ENCODE measurements at regions not wholly inside any gene's neighbourhood (a gene's known extent, or its start where the extent isn't known, plus 50 kb on each side); places are given as distances from the start of the nearest gene placed in this dataset.

GRCh38 chr1:220386494-220387195 is 114.4 kb upstream of the RAB3GAP2 start:
- no peaks in the 10 kb centered on the region for H3K36me3 ChIP-seq (ENCODE audit: low read depth)
- no peaks in the 10 kb centered on the region for H3K27me3 ChIP-seq (ENCODE audit: insufficient read depth, low read depth)
- intact Hi-C loops (cut with micrococcal nuclease; ENCODE audit: unreplicated experiment): no loop called here
- BruUV-seq (replicated peaks): no TSS peak
- peaks cover 12% of the 10 kb centered on the region for H3K9me3 ChIP-seq (ENCODE audit: insufficient read depth, low read depth)
- H3K9me2 ChIP-seq (ENCODE audit: insufficient read depth): no peaks in the 10 kb centered on the region; the same call in 1 of the 2 replicates
- no peaks in the 10 kb centered on the region for H3K79me2 ChIP-seq (ENCODE audit: low read depth)
- H3K4me1 ChIP-seq (replicated peaks; ENCODE audit: insufficient read depth): peaks cover 8% of the 10 kb centered on the region
- TF ChIP-seq EZH2 (IDR thresholded peaks at IDR 0.05; ENCODE audit: low read depth) (no peak), CTCF (conservative IDR thresholded peaks at IDR 0.05) (no peak)
- H2AFZ ChIP-seq: no peak overlapping the region
- no peak overlapping the region for H3K4me3 ChIP-seq
- H3K27ac ChIP-seq: no peak overlapping the region
- POLR2A ChIA-PET (ENCODE audit: unreplicated experiment): no interaction called here
- DNase-seq: no peak
- H3K4me2 ChIP-seq: no peak overlapping the region
- no peaks in the 10 kb centered on the region; the same call in 1 of the 2 replicates for H3F3A ChIP-seq (ENCODE audit: insufficient read depth, low read depth)
- CTCF ChIA-PET: no interaction called here
- H4K20me1 ChIP-seq (ENCODE audit: insufficient read depth): no peaks in the 10 kb centered on the region

- DNase-seq: no peak
- Histone ChIP-seq H3K27ac (no peak overlapping the region), H3K36me3 (ENCODE audit: low read depth) (no peaks in the 10 kb centered on the region), H3K4me2 (no peak overlapping the region), H3K27me3 (ENCODE audit: insufficient read depth, low read depth) (no peaks in the 10 kb centered on the region), H3K79me2 (ENCODE audit: low read depth) (no peaks in the 10 kb centered on the region), H2AFZ (no peak overlapping the region), H3K4me1 (replicated peaks; ENCODE audit: insufficient read depth) (no peaks in the 10 kb centered on the region), H3K9me2 (ENCODE audit: insufficient read depth) (no peaks in the 10 kb centered on the region; the same call in 1 of the 2 replicates), H3K9me3 (ENCODE audit: insufficient read depth, low read depth) (peaks cover 12% of the 10 kb centered on the region), H3F3A (ENCODE audit: insufficient read depth, low read depth) (no peaks in the 10 kb centered on the region), H4K20me1 (ENCODE audit: insufficient read depth) (no peaks in the 10 kb centered on the region), H3K4me3 (no peak overlapping the region)
- intact Hi-C loops (cut with micrococcal nuclease; ENCODE audit: unreplicated experiment): no loop called here
- POLR2A ChIA-PET (ENCODE audit: unreplicated experiment): no interaction called here
- CTCF ChIA-PET: no interaction called here
- BruUV-seq (replicated peaks): no TSS peak
- TF ChIP-seq CTCF (conservative IDR thresholded peaks at IDR 0.05) (no peak), EZH2 (IDR thresholded peaks at IDR 0.05; ENCODE audit: low read depth) (no peak)
Measured at GRCh38 chr1:220385158-220385557, 112.9 kb upstream of the RAB3GAP2 start.

- Histone ChIP-seq H3K27me3 (ENCODE audit: insufficient read depth, low read depth) (no peaks in the 10 kb centered on the region), H3K9me3 (ENCODE audit: insufficient read depth, low read depth) (peaks cover 12% of the 10 kb centered on the region), H3K4me1 (replicated peaks; ENCODE audit: insufficient read depth) (0 out of 2 replicates have a peak, but pooled peaks cover 4% of the 10 kb centered on the region), H3K79me2 (ENCODE audit: low read depth) (no peaks in the 10 kb centered on the region), H3K4me3 (no peak overlapping the region), H4K20me1 (ENCODE audit: insufficient read depth) (no peaks in the 10 kb centered on the region), H3K4me2 (no peak overlapping the region), H2AFZ (no peak overlapping the region), H3K36me3 (ENCODE audit: low read depth) (no peaks in the 10 kb centered on the region), H3K9me2 (ENCODE audit: insufficient read depth) (no peaks in the 10 kb centered on the region), H3K27ac (no peak overlapping the region), H3F3A (ENCODE audit: insufficient read depth, low read depth) (no peaks in the 10 kb centered on the region)
- DNase-seq: no peak
- ChIA-PET CTCF (no interaction called here), POLR2A (ENCODE audit: unreplicated experiment) (no interaction called here)
- intact Hi-C loops (cut with micrococcal nuclease; ENCODE audit: unreplicated experiment): no loop called here
- no TSS peak for BruUV-seq (replicated peaks)
- TF ChIP-seq EZH2 (IDR thresholded peaks at IDR 0.05; ENCODE audit: low read depth): no peak
- no peak for TF ChIP-seq CTCF (conservative IDR thresholded peaks at IDR 0.05)
Measured at GRCh38 chr1:220382994-220383393, 110.7 kb upstream of the RAB3GAP2 start.

Data from PC-9 (cell line).